Lower leg skin (tissue), 3 donors: ENCODE measurements at regions not wholly inside any gene's neighbourhood (a gene's known extent, or its start where the extent isn't known, plus 50 kb on each side); places are given as distances from the start of the nearest gene placed in this dataset.

ENCODE experiments used
- POLR2A ChIP-seq, 2 donors: fragments of 450-650 bp; IDR thresholded peaks; one replicate each; pipeline ENCODE4 v1.6.1; 2016 to 2017; ENCODE audit warnings: antibody characterized with exemption in 2 of 2, mild to moderate bottlenecking in 1 of 2, moderate library complexity in 1 of 2
- TF ChIP-seq, protein P1 (sequence below), 3 donors: fragments of 450-650 bp; IDR thresholded peaks; one replicate each; pipeline ENCODE4 v1.5.1; 2016; ENCODE audit warnings: antibody characterized with exemption in 3 of 3, mild to moderate bottlenecking in 3 of 3, moderate library complexity in 2 of 3

DNA sequence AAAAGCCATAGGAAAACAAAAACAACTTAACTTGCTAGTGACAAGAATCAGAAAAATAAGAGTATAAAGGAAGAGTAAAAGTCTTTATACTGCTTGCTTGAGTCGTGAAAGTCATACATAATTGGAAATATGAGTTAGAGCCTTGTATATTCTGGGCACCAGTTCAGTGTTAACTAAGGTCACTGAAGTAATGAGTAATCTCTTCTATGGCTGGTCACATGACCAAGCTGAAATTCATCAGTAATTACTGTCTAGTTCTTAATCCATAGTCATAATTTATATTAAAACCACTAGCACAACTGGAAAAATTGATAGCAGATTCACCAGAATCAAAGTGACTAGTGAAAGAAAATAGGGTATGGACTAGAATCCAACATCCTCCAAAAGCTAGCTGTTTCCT, 84.4 kb upstream of the SLC5A12 start:
- TF ChIP-seq, protein P1, sequence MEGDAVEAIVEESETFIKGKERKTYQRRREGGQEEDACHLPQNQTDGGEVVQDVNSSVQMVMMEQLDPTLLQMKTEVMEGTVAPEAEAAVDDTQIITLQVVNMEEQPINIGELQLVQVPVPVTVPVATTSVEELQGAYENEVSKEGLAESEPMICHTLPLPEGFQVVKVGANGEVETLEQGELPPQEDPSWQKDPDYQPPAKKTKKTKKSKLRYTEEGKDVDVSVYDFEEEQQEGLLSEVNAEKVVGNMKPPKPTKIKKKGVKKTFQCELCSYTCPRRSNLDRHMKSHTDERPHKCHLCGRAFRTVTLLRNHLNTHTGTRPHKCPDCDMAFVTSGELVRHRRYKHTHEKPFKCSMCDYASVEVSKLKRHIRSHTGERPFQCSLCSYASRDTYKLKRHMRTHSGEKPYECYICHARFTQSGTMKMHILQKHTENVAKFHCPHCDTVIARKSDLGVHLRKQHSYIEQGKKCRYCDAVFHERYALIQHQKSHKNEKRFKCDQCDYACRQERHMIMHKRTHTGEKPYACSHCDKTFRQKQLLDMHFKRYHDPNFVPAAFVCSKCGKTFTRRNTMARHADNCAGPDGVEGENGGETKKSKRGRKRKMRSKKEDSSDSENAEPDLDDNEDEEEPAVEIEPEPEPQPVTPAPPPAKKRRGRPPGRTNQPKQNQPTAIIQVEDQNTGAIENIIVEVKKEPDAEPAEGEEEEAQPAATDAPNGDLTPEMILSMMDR (IDR thresholded peaks at IDR 0.05), result no peak
- TF ChIP-seq POLR2A (IDR thresholded peaks at IDR 0.05), result no peak
